BE2C (cell line): ENCODE measurements at regions not wholly inside any gene's neighbourhood (a gene's known extent, or its start where the extent isn't known, plus 50 kb on each side); places are given as distances from the start of the nearest gene placed in this dataset.
A peak's percentile ranks its signal among the peaks of the same experiment; 100 is the strongest.

Experiments used
- DNase-seq: peaks from one replicate; pipeline ENCODE4 v3.0.0-alpha.2; 2020
- H3K27me3 ChIP-seq: fragments of 250-450 bp; sonication (Bioruptor Pico); 2 replicates; pipeline ENCODE4 v1.5.1; 2020; ENCODE audit warnings: mild to moderate bottlenecking
- H3K36me3 ChIP-seq: fragments of 250-450 bp; sonication (Bioruptor Pico); 2 replicates; pipeline ENCODE4 v1.5.1; 2020; ENCODE audit warnings: mild to moderate bottlenecking
- H3K4me1 ChIP-seq: fragments of 250-450 bp; sonication (Bioruptor Pico); 2 replicates; pipeline ENCODE4 v1.5.1; 2020
- H3K4me3 ChIP-seq: 2 replicates; pipeline ENCODE4 v1.5.1; 2011; ENCODE audit warnings: low read depth, low read length
- H3K9me3 ChIP-seq: fragments of 250-450 bp; sonication (Bioruptor Pico); 2 replicates; pipeline ENCODE4 v1.5.1; 2020
- TF ChIP-seq, protein P1 (sequence below): IDR thresholded peaks from 2 replicates; pipeline ENCODE4 v1.5.1; 2012; ENCODE audit warnings: mild to moderate bottlenecking, low read depth, low read length

DNA sequence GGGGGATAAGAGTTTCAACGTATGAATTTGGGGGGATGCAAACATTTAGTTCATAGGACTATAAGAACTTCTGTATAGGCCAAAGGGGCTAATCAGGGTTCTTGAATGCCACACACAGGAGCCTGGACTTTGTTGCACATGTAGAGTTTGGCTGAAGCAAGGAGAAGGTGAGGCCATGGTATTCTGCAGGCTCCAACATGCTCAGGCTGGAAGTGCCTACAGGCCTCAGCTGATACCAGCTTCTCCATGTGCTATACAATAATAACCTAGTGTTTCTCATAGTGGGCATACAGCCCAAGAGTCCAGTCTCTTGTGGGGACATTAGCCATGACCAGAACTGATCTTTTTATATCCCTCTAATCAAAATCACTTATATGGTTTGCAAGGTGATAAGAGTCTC, 399.7 kb upstream of the MCTP2 start:
- TF ChIP-seq, protein P1, sequence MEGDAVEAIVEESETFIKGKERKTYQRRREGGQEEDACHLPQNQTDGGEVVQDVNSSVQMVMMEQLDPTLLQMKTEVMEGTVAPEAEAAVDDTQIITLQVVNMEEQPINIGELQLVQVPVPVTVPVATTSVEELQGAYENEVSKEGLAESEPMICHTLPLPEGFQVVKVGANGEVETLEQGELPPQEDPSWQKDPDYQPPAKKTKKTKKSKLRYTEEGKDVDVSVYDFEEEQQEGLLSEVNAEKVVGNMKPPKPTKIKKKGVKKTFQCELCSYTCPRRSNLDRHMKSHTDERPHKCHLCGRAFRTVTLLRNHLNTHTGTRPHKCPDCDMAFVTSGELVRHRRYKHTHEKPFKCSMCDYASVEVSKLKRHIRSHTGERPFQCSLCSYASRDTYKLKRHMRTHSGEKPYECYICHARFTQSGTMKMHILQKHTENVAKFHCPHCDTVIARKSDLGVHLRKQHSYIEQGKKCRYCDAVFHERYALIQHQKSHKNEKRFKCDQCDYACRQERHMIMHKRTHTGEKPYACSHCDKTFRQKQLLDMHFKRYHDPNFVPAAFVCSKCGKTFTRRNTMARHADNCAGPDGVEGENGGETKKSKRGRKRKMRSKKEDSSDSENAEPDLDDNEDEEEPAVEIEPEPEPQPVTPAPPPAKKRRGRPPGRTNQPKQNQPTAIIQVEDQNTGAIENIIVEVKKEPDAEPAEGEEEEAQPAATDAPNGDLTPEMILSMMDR, result no peak
- H3K27me3 ChIP-seq, result no peaks in the 10 kb centered on the region
- no peak overlapping the region for H3K4me3 ChIP-seq
- no peaks in the 10 kb centered on the region for H3K36me3 ChIP-seq
- H3K4me1 ChIP-seq, result peaks cover 9% of the 10 kb centered on the region
- no peak for DNase-seq
- no peaks in the 10 kb centered on the region for H3K9me3 ChIP-seq

DNA sequence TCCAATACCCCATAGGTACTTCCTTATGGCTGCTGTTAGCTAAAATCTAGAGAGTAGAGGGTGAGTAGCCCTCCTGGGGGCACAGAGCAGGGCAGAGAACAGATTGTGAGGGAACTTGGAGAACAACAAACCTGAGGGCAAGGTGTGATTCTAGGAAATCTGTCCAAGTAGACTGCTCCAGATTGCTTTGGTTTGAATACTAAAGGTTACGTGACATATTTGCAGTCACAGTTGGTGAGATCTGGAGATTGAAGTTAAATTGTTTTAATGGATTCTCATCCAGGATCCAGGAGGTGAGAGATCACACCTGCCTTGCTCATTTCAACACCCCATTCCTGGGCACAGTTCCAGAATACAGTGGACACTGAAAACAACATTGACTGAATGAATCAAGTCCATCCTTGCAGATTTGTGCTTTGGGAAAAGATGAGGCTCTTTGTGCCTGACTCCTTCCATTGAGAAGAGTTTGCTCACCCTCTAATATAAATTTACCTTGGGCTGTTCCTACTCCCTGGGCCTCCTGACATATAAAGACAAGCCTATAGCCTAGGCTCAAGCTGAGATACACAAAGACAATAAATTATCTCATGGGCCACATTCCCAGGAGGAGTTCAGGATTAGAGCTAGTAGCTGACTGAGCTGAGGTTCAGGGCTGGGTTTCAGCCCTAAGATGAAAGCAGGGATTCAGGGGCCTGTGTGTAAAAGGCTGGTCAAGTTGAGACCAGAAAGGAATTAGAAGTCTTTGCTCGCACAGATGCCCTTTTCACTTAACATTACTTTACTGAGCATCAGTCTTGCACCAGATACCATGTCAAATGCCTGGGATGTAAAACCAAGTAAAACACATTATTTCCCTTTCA, 400.9 kb upstream of the MCTP2 start:
- Histone ChIP-seq H3K36me3 (no peaks in the 10 kb centered on the region), H3K4me3 (no peak overlapping the region), H3K27me3 (no peaks in the 10 kb centered on the region), H3K9me3 (no peaks in the 10 kb centered on the region), H3K4me1 (peaks cover 19% of the 10 kb centered on the region)
- DNase-seq, result no peak
- TF ChIP-seq, protein P1, result no peak

DNA sequence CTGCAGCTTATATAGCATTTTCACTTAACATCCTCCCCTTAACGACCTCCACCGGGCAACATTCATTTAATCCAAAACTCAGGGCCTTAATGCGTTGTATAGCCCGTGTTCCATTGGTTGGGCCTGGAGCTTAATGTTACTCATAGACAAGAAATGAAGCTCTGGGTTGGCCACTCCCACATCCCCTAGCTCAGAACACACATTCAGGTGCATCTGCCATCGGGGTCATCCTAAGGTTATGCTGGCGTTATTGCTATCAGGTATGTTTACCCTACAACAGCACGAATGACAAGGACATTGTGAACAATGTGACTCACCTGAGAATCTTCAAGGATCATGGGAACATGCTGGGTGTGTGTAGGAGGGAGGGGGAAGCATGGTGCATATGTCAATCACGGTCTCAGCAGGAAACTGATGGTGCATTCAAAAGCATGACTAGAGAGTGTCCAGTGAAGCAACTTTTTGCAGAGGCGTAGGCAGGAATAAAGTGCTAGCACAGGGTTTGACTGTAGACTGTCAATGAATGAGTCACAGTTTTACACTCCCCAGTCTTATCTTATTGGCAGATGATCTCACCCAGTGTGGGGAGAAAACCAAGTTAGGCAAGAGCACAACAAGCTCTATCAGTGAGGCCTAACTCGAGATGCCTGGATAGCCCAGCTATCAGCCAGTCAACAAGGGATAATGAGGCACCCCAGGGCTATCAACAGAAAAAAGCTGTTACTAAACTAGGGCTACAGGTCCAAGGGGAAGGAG, 402.1 kb upstream of the MCTP2 start:
- Histone ChIP-seq H3K4me1 (peaks cover 30% of the 10 kb centered on the region), H3K4me3 (no peak overlapping the region), H3K36me3 (no peaks in the 10 kb centered on the region), H3K9me3 (no peaks in the 10 kb centered on the region), H3K27me3 (no peaks in the 10 kb centered on the region)
- peak; percentile 60 for DNase-seq
- TF ChIP-seq, protein P1, result no peak

DNA sequence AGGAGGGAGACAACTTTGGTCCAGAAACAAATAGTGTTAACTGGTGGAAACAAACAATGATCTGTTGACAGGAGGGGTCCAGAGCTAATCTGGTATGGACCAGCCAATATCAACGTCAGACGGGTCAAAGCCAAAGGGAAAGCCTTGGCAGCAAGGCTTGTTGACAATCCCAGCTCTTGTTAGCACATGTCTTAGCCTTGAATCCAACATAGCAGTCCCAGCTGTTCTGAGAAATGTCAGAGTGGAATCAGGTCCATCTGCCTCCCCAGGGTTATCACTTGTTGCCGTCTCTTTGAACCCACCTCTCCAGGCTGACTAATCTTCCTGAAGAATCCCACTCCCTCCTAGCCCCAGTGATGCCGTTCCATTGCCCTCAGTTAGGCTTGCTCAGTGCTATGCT, 404.6 kb upstream of the MCTP2 start:
- no peaks in the 10 kb centered on the region for H3K36me3 ChIP-seq
- H3K9me3 ChIP-seq, result no peaks in the 10 kb centered on the region
- DNase-seq, result no peak
- TF ChIP-seq, protein P1, result no peak
- H3K4me1 ChIP-seq, result peaks cover 30% of the 10 kb centered on the region
- H3K4me3 ChIP-seq, result no peak overlapping the region
- no peaks in the 10 kb centered on the region for H3K27me3 ChIP-seq

DNA sequence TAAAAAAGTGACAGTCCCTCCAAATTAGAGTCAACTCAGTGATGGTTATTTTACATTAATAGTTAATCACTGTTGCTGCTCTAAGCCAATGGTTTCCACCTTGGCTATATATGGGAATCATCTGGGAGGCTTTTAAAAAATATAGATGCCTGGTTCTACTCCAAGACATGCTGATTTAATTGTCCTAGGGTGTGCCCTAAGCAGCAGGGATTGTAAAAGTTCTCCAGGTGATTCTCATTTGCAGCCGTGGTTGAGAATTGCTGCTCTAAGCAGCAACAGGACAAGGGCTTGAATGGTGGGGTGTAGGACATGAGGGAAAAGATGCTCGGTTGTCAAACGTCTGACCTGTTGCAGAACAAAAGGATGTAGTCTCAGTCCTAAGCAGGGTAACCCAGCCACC, 405.1 kb upstream of the MCTP2 start:
- Histone ChIP-seq H3K36me3 (no peaks in the 10 kb centered on the region), H3K4me3 (no peak overlapping the region), H3K9me3 (no peaks in the 10 kb centered on the region), H3K4me1 (peaks cover 30% of the 10 kb centered on the region), H3K27me3 (no peaks in the 10 kb centered on the region)
- TF ChIP-seq, protein P1, result no peak
- DNase-seq, result no peak

DNA sequence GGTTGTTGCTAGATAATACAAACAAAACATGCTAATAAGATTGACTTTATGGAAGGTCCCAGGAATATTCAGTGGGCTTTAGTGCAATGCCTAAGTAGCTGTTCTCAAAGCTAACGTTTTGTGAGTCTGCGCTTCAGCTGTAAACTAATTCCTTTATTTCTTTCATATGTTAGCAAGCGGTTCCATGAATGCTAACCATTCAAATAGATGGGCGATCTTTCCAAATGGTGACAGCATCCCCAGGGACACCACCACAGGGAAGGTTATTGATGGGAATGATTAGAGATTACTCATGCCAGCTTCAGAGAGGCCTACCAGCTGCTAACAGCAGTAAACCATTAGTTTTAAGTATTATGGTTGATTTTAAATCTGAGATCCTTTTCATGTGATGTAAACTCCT, 405.7 kb upstream of the MCTP2 start:
- DNase-seq, result peak; percentile 40
- H3K36me3 ChIP-seq, result no peaks in the 10 kb centered on the region
- H3K4me3 ChIP-seq, result no peak overlapping the region
- H3K27me3 ChIP-seq, result no peaks in the 10 kb centered on the region
- H3K9me3 ChIP-seq, result no peaks in the 10 kb centered on the region
- peaks cover 30% of the 10 kb centered on the region for H3K4me1 ChIP-seq
- TF ChIP-seq, protein P1, result no peak
